HepG2 (cell line): ENCODE measurements at regions not wholly inside any gene's neighbourhood (a gene's known extent, or its start where the extent isn't known, plus 50 kb on each side); places are given as distances from the start of the nearest gene placed in this dataset.

ENCODE experiments used
- ATAC-seq: fragments of 200-7000 bp; cut with Tn5 transposase; 3 replicates; pipeline ENCODE4 v1.9.1; 2020; ENCODE audit warnings: mild to moderate bottlenecking, moderate library complexity
- BruUV-seq: library from RNA; stranded (reverse); fragments of 400-500 nt; replicated peaks from 2 replicates; lab custom pipeline; 2021; lab: Mats Ljungman, UMichigan
- CTCF ChIA-PET: fragments of 300-600 bp; formaldehyde crosslinking; extraction: SDS; loops from one replicate; lab custom pipeline; 2021; ENCODE audit warnings: low total read pairs, inconsistent platforms, low intra/inter-chr PET ratio; lab: Yijun Ruan, JAX
- POLR2A ChIA-PET: fragments of 350-600 bp; sonication (Branson Sonifier 250); formaldehyde crosslinking; loops from one replicate; lab custom pipeline; 2020; ENCODE audit warnings: antibody characterized with exemption, inconsistent platforms; lab: Yijun Ruan, JAX
- DNase-seq: peaks from one replicate; pipeline ENCODE4 v3.0.0-alpha.2; 2015; ENCODE audit warnings: low spot score
- FAIRE-seq: peaks from 3 replicates; lab custom pipeline; 2011; peaks lifted over from hg19 to GRCh38; lab: Jason Lieb, UNC
- H2AFZ ChIP-seq: one replicate; pipeline ENCODE4 v1.6.1; 2011; ENCODE audit warnings: low read length, inconsistent platforms
- H3K27ac ChIP-seq: fragments of 300-600 bp; 3 replicates; pipeline ENCODE4 v1.8.0; 2011; ENCODE audit warnings: mixed run types, mild to moderate bottlenecking, mixed read lengths, low read length, inconsistent platforms; ENCODE audit not compliant: insufficient read depth; ENCODE audit errors: extremely low read length
- H3K27me3 ChIP-seq, 2 experiments: fragments of 200-600 bp in 1 of 2; 2 replicates in 1 of 2; 3 replicates in 1 of 2; pipeline versions ENCODE4 v1.6.0 to v1.8.0; 2011; ENCODE audit warnings: low read length in 2 of 2, mild to moderate bottlenecking in 2 of 2, moderate library complexity in 2 of 2, inconsistent platforms in 1 of 2; ENCODE audit not compliant: insufficient read depth in 2 of 2, control insufficient read depth in 1 of 2
- H3K36me3 ChIP-seq, 2 experiments: fragments of 200-600 bp in 1 of 2; replicated peaks in 1 of 2; 2 replicates in 1 of 2; 3 replicates in 1 of 2; pipeline versions ENCODE4 v1.5.1 to v1.8.0; 2011; ENCODE audit warnings: low read length in 2 of 2, inconsistent platforms in 1 of 2; ENCODE audit not compliant: insufficient read depth in 2 of 2, control insufficient read depth in 1 of 2
- H3K4me1 ChIP-seq: 2 replicates; pipeline ENCODE4 v1.5.1; 2012; ENCODE audit warnings: low read length, inconsistent platforms; ENCODE audit not compliant: insufficient read depth
- H3K4me2 ChIP-seq: 2 replicates; pipeline ENCODE4 v1.6.0; 2011; ENCODE audit warnings: low read depth, low read length, inconsistent platforms
- H3K4me3 ChIP-seq, 3 experiments: fragments of 200-600 bp in 1 of 3; sonication (generic), shearing (Covaris generic) in 1 of 3; replicated peaks in 1 of 3; 2 replicates each; pipeline ENCODE4 v1.5.1; 2011 to 2016; ENCODE audit warnings: low read length in 3 of 3, inconsistent platforms in 2 of 3, low read depth in 2 of 3, mild to moderate bottlenecking in 2 of 3, control low read depth in 1 of 3, mixed read lengths in 1 of 3; ENCODE audit not compliant: insufficient read depth in 1 of 3
- H3K79me2 ChIP-seq: one replicate; pipeline ENCODE4 v1.6.1; 2011; ENCODE audit warnings: low read length, inconsistent platforms; ENCODE audit not compliant: insufficient read depth
- H3K9ac ChIP-seq: 2 replicates; pipeline ENCODE4 v1.6.0; 2011; ENCODE audit warnings: mild to moderate bottlenecking, low read depth, low read length, inconsistent platforms; ENCODE audit not compliant: insufficient read depth
- H3K9me3 ChIP-seq: 2 replicates; pipeline ENCODE4 v1.5.1; 2012; ENCODE audit warnings: mild to moderate bottlenecking, low read length
- H4K20me1 ChIP-seq: 2 replicates; pipeline ENCODE4 v1.6.0; 2011; ENCODE audit warnings: inconsistent platforms, mild to moderate bottlenecking, low read length, moderate library complexity; ENCODE audit not compliant: insufficient read depth
- ARNT2 ChIP-seq: sonication (generic); formaldehyde crosslinking; IDR thresholded peaks from 2 replicates; pipeline ENCODE4 v1.8.0; 2022; ENCODE audit warnings: mild to moderate bottlenecking, low read depth, missing genetic modification reagents, moderate library complexity
- CREB3 ChIP-seq: sonication (generic); formaldehyde crosslinking; IDR thresholded peaks from 2 replicates; pipeline ENCODE4 v1.5.0; 2020; ENCODE audit warnings: missing genetic modification reagents
- HNF4A ChIP-seq: sonication (generic); formaldehyde crosslinking; IDR thresholded peaks from 2 replicates; pipeline ENCODE4 v1.4.0; 2020; ENCODE audit warnings: missing genetic modification reagents
- IRF9 ChIP-seq: sonication (generic); formaldehyde crosslinking; IDR thresholded peaks from 2 replicates; pipeline ENCODE4 v1.8.0; 2022; ENCODE audit warnings: missing genetic modification reagents, mild to moderate bottlenecking, borderline replicate concordance
- JARID2 ChIP-seq: sonication (generic); formaldehyde crosslinking; IDR thresholded peaks from 2 replicates; pipeline ENCODE4 v1.8.1; 2023; ENCODE audit warnings: missing genetic modification reagents, inconsistent platforms; ENCODE audit not compliant: insufficient replicate concordance
- KAT8 ChIP-seq: IDR thresholded peaks from 2 replicates; pipeline ENCODE4 v1.6.1; 2016; ENCODE audit warnings: missing genetic modification reagents, missing compliant biosample characterization
- KLF16 ChIP-seq, 2 experiments: sonication (generic) in 1 of 2; formaldehyde crosslinking in 1 of 2; IDR thresholded peaks; 2 replicates each; pipeline versions ENCODE4 v1.6.1 to v1.8.0; 2016 to 2023; ENCODE audit warnings: missing genetic modification reagents in 2 of 2, missing compliant biosample characterization in 1 of 2
- ONECUT2 ChIP-seq: sonication (generic); formaldehyde crosslinking; IDR thresholded peaks from 2 replicates; pipeline ENCODE4 v1.4.0; 2020; ENCODE audit warnings: missing genetic modification reagents
- SIN3B ChIP-seq: fragments of 150-350 bp; IDR thresholded peaks from 2 replicates; pipeline ENCODE4 v1.6.1; 2014; ENCODE audit warnings: low read length
- TBP ChIP-seq: sonication (generic); formaldehyde crosslinking; IDR thresholded peaks from 2 replicates; pipeline ENCODE4 v1.5.0; 2020; ENCODE audit warnings: missing genetic modification reagents
- ZBTB39 ChIP-seq: sonication (generic); formaldehyde crosslinking; IDR thresholded peaks from 2 replicates; pipeline ENCODE4 v1.5.0; 2020; ENCODE audit warnings: missing genetic modification reagents
- ZFP91 ChIP-seq: sonication (generic); formaldehyde crosslinking; IDR thresholded peaks from 2 replicates; pipeline ENCODE4 v1.9.0; 2022; ENCODE audit warnings: missing genetic modification reagents, mild to moderate bottlenecking, borderline replicate concordance
- ZNF609 ChIP-seq: sonication (generic); formaldehyde crosslinking; IDR thresholded peaks from 2 replicates; pipeline ENCODE4 v1.4.0; 2020; ENCODE audit warnings: mild to moderate bottlenecking, missing genetic modification reagents, borderline replicate concordance
- WGBS: methylation state at CpG from one replicate; pipeline ENCODE4 v1.1.6; 2017; ENCODE audit warnings: low lambda C conversion rate; 5-methylcytosine and 5-hydroxymethylcytosine counted together
- in situ Hi-C: cut with HindIII; loops from 2 replicates; pipeline ENCODE4 v1.10.0; 2017; ENCODE audit warnings: low pct_unique_long_range_greater_than_20kb; ENCODE audit not compliant: extremely low pct_ligation_motif_present
- intact Hi-C: fragments of 100-400 bp; cut with micrococcal nuclease; formaldehyde crosslinking; loops from one replicate; pipeline ENCODE4 v1.10.0; 2022; ENCODE audit not compliant: unreplicated experiment

- TF ChIP-seq ZBTB39 (CRISPR knock-in tag) = no peak
- no peak for TF ChIP-seq ZFP91
- no peak for TF ChIP-seq HNF4A
- no peak for TF ChIP-seq TBP
- no peak for TF ChIP-seq KLF16 (CRISPR knock-in tag; IDR thresholded peaks at IDR 0.05)
- no peak for TF ChIP-seq IRF9 (CRISPR knock-in tag)
- no peak for TF ChIP-seq SIN3B
Measured at GRCh38 chr12:97984974-97985580, 522.5 kb downstream of the RMST start (continued).

- Histone ChIP-seq H3K9me3 (no peaks in the 10 kb centered on the region), H3K79me2 (no peaks in the 10 kb centered on the region), H3K36me3 (no peaks in the 10 kb centered on the region), H2AFZ (no peak overlapping the region), H3K4me2 (no peak overlapping the region), H3K27me3 (no peaks in the 10 kb centered on the region), H3K4me1 (no peaks in the 10 kb centered on the region), H3K4me3 (no peak overlapping the region), H3K9ac (no peak overlapping the region), H4K20me1 (no peaks in the 10 kb centered on the region), H3K27ac (no peak overlapping the region)
- in situ Hi-C loops (no loop called here), intact Hi-C loops (no loop called here)
- FAIRE-seq = no peak
- no TSS peak for BruUV-seq
- ATAC-seq = no peak
- ChIA-PET POLR2A (no interaction called here), CTCF (no interaction called here)
- WGBS = 9% methylated on average over 5 of the region's 5 CpGs
- no peak for DNase-seq
- no peak for TF ChIP-seq ARNT2 (CRISPR knock-in tag)
- no peak for TF ChIP-seq ONECUT2 (CRISPR knock-in tag)
- TF ChIP-seq CREB3 (CRISPR knock-in tag) = no peak
- TF ChIP-seq KAT8 (CRISPR knock-in tag) = no peak
- TF ChIP-seq ZNF609 (CRISPR knock-in tag) = no peak
- TF ChIP-seq JARID2 (CRISPR knock-in tag) = no peak
Measured at GRCh38 chr12:97985834-97986233, 523.2 kb downstream of the RMST start.
